Hematopoietic multipotent progenitor cell (in vitro differentiated cells): ENCODE measurements at regions not wholly inside any gene's neighbourhood (a gene's known extent, or its start where the extent isn't known, plus 50 kb on each side); places are given as distances from the start of the nearest gene placed in this dataset.
"Not testable (repeated sequence)": the region's sequence is repeated elsewhere in the genome, so short reads cannot be mapped to it uniquely, and the experiment has no call there.

Experiments
- DNase-seq, 3 donors: peaks; one replicate each; pipeline ENCODE4 v3.0.0-alpha.2; 2011 to 2015; ENCODE audit warnings: low read depth in 2 of 3, low spot score in 2 of 3

DNA sequence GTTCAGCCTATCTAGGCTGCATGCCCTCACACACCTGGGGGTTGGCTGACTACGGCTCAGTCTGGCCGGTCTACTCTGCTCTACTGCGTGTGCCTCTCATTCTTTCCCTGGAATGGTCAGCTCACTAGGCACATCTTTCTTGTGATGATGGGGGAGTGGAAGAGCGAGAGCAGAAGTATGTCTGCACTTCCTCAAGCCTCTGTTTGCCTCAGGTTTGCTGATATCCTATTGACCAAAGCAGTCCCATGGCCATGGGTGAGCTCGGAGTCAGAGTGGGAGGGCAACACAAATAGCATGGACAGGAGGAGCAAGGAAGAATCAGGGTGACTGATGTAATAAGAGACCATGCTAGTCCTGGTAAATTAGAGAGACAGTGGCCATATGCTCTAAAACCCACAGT lies 167.9 kb upstream of the PRICKLE2 start:
- no peak for DNase-seq

GRCh38 chr3:64392001-64392400 lies 166.7 kb upstream of the PRICKLE2 start:
- no peak for DNase-seq

DNA sequence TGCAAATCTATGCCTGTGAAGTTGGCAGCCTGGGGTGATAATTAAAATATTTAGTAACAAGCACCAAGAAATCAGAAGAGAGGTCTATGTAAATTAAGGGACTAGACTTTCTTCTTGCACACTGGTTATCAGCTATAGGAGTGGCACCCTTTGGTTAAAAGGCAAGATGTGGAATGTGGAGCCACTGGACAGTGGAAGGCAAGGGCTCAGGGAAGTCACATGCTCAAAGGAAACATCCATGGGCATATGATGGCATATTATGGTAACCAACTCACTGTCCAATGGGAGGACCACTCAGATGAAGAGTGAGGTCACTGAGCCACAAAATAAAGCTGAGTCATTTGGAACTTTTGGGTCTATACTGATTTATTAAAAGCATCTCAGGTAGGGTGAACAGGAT lies 165.6 kb upstream of the PRICKLE2 start:
- no peak for DNase-seq

- DNase-seq = no peak
Measured at GRCh38 chr3:64388886-64389285, 163.6 kb upstream of the PRICKLE2 start.

DNA sequence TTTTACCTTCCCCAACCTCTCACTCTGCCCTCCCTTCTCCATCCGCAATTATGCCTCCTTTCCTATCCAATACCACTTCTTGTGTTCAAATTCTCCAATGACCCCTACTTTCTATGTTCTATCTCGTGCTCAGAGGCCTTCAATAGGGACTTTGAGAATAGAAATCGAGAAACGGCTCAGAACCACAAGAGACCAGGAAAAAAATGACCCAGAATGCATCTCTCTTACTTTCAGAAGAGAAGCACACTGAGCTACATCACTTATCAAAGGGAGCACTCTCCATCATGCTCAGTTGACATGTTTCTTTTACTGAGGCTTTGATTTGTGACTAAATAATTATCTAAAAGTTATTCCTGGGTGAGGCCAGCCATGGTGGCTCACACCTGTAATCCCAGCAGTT lies 162.4 kb upstream of the PRICKLE2 start:
- DNase-seq = no peak

- no peak for DNase-seq
Measured at GRCh38 chr3:64385277-64385676, 160.0 kb upstream of the PRICKLE2 start.

DNA sequence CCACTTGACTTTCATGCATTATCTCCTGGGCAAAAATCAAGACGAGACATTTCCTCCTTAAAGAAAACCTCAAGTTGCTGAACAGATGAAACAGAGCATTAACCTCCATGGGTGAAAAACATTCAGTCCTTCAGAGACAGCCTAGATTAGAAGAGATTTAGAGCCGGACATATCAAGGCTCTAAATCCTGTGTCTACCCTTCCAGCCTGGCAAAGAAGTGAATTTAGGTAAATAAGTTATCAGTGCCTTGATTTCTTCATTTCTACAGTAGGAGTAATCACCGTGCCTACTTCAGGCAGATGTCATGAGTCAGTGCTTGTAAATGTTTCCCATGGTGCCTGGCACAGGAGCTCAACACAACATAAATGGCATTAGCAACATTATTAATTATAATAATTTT lies 159.3 kb upstream of the PRICKLE2 start:
- no peak for DNase-seq

DNA sequence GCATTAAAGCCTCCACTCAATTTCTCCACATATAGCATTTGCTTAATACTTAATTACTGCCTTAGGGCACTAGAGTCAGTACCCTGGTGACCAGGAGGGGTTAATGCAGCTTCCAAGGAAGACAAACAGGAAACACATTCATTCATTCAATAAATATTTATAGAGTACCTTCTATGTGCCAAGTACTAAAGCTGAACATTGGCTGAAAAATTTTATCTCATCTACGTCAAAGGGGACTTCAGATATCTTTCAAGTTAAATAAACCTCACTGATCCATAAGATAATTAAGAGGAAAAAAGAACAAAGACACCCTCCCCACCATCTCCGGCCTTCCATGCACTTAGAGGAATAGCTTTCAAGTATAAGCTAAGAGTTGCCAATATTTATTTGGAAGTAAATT lies 156.9 kb upstream of the PRICKLE2 start:
- no peak for DNase-seq

- DNase-seq = no peak
Measured at GRCh38 chr3:64381367-64381766, 156.1 kb upstream of the PRICKLE2 start.

DNA sequence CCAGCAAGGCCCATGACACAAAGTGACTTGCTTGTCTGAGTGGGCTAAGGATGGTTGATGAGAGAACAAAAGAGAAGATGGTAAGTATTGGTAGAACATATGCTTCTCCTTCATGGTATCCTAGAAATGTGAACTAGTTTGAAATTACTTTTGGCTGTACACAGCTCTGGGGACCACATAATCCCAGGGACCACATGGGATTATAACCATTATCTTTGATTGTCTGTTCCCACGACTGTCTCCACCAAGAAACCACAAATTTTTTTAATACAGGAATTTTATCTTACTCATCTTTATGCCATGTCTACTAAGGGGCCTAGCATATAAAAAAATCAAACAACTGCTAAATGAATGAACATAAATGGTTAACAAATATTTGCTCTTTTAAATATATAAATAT lies 155.3 kb upstream of the PRICKLE2 start:
- no peak for DNase-seq

DNA sequence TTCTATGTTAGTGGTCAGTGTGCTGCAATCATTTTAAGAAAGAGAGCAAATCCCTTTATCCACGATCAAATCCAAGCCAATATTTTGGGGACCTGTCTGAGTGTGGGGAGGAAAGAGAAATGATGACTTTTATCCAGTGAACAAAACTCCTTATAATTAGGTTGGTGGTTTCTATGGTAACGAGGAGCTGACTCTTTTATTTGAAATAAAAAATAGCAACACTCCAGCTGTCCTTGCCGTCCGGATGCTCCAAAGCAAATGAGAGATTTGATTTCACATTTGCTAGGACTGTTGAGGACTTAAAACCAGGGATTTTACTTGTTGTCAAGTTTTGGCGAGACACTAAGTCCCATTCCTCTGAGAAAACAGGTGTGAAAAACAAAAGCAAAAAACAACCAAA lies 154.0 kb upstream of the PRICKLE2 start:
- DNase-seq = no peak

DNA sequence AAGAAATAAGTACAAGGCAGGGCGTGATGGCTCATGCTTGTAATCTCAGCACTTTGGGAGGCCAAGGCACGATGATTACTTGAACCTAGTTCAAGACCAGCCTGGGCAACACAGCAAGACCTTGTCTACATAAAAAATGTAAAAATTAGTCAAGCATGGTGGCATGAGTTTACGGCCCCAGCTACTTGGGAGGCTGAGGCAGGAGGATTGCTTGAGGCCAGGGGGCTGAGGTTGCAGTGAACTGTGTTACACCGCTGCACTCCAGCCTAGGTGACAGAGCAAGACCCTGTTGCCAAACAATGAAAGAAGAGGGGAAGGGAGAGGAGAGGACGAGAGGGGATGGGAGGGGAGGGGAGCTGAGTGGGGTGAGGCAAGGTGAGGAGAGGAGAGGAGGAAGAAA lies 152.7 kb upstream of the PRICKLE2 start:
- no peak for DNase-seq

- DNase-seq = no peak
Measured at GRCh38 chr3:64375737-64376136, 150.5 kb upstream of the PRICKLE2 start.

DNA sequence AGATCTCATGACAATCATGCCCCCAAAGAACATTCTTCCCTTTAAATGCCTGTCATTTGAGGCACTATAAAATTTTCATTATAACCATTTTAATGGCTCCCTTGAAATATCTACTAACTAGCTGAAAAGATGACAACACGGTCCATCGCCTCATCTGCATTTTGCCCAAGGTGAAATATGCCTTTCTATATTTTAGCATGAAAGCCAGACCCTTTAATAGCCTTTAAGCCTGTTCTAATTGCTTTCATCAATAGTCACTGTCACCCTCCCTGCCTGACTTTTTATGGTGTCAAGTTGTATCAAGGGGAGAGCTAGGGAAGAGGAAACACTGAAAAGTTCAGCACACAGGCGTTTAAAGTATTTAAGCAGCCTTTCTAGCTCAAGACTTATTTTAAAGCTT lies 144.1 kb upstream of the PRICKLE2 start:
- no peak for DNase-seq

GRCh38 chr3:64368257-64369020 lies 143.2 kb upstream of the PRICKLE2 start:
- no peak for DNase-seq

DNA sequence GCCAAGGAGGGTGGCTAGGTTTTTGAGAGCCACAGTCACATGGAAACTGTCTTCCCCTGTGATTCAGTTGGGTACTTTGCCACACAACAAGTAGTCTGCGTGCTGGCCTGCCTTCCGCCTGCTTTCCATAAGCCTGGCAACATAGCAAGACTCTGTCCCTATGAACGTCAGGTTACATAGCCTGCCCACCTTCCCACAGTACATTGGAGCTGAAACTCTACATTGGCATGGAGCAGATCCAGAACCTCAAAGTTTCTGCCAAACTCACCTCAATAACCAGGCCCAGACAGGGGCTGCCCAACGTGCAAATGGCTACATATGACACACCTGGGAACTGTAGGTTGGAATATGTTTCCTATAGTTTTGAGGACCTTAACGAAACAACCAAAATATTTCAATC lies 140.6 kb upstream of the PRICKLE2 start:
- no peak for DNase-seq

GRCh38 chr3:64363842-64364241 lies 138.6 kb upstream of the PRICKLE2 start:
- DNase-seq = no peak

GRCh38 chr3:64361962-64362735 lies 136.9 kb upstream of the PRICKLE2 start:
- no peak for DNase-seq

GRCh38 chr3:64361036-64361435 lies 135.8 kb upstream of the PRICKLE2 start:
- DNase-seq = not testable (repeated sequence)

- DNase-seq = no peak
Measured at GRCh38 chr3:64360280-64360679, 135.0 kb upstream of the PRICKLE2 start.

DNA sequence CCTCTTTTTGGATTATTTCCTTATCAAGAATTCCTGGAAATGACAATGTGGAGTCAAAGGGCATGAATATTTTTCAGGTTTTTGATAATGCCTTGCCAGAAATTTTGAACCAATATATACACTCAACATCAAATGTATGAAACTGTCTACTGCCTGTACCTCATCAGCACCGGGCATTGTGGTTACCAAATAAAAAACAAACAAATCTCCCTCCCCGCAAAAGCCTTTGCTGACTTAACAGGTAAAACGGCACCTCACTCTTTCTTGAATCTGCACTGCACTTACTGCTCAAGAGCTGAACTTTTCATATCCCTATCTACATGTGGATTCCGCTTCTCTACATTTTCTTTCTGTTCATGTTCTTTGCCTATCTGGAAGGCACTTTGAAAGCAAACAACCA lies 134.5 kb upstream of the PRICKLE2 start:
- DNase-seq = no peak

- DNase-seq = no peak
Measured at GRCh38 chr3:64358853-64359252, 133.6 kb upstream of the PRICKLE2 start.
